ENCODE measurements at regions not wholly inside any gene's neighbourhood (a gene's known extent, or its start where the extent isn't known, plus 50 kb on each side); places are given as distances from the start of the nearest gene placed in this dataset.

DNA sequence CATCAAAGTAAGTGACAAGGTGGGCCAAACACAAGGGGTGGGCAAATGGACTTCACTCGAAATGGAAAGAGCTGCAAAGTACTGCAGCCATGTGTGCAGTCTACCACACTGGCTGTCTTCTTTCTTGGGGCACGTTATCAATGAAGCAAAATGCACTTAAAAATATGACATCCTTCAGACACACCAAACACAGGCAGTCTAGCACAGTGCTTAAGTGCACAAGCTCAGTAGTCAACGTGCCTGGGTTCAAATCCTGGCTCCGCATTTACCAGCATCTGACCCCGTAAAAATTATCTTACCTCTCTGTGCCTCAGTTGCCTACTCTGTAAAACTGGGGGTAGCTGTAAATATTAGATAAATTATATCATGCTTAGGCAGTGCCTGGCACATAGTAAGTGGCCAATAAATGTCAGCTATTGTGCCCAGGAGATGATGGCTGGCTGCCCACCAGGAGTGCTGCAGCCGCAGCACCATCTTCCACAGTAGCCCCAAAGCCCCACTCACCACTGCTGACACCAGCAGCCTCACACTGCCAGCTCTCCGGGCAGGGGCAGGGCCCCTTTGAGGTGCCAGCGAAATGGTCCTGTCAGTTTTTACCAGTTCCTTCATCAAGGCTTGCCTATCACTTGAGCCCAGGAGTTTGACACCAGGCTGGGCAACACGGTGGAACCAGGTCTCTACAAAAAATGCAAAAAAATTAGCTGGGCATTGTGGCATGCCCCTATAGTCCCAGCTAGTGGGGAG, 121.8 kb upstream of the SLC1A4 start:
- Histone ChIP-seq H3K9me3 (ENCODE audit: low read length) (no peaks in the 10 kb centered on the region), H3K4me1 (ENCODE audit: insufficient read depth, low read length) (peaks cover 28% of the 10 kb centered on the region), H2AFZ (ENCODE audit: low read length) (no peak overlapping the region), H3K27me3 (ENCODE audit: control insufficient read depth in 1 of 2, insufficient read depth in 2 of 2, low read length in 2 of 2) (peaks cover 5 to 46% of the 10 kb centered on the region in 2 experiments), H3K4me3 (replicated peaks in 1 of 3; ENCODE audit: insufficient read depth in 1 of 3, low read depth in 2 of 3, low read length in 3 of 3) (no peak overlapping the region), H3K27ac (ENCODE audit: extremely low read length, insufficient read depth, low read length) (no peak overlapping the region), H4K20me1 (ENCODE audit: insufficient read depth, low read length) (no peaks in the 10 kb centered on the region), H3K79me2 (ENCODE audit: insufficient read depth, low read length) (no peaks in the 10 kb centered on the region), H3K4me2 (ENCODE audit: low read depth, low read length) (peak overlapping the region; percentile 97; the same call in 1 of the 2 replicates), H3K36me3 (replicated peaks in 1 of 2; ENCODE audit: control insufficient read depth in 1 of 2, insufficient read depth in 2 of 2, low read length in 2 of 2) (no peaks in the 10 kb centered on the region), H3K9ac (ENCODE audit: insufficient read depth, low read depth, low read length) (no peak overlapping the region)
- TF ChIP-seq YEATS4 (CRISPR knock-in tag; IDR thresholded peaks at IDR 0.05; ENCODE audit: borderline replicate concordance) = no peak
- DNase-seq (ENCODE audit: low spot score) (no peak), ATAC-seq (no peak), FAIRE-seq (no peak)
- CTCF ChIA-PET (ENCODE audit: low intra/inter-chr PET ratio, low total read pairs) = no interaction called here
- no TSS peak for BruUV-seq (replicated peaks)
- 59% methylated on average over 9 of the region's 9 CpGs for WGBS (ENCODE audit: low lambda C conversion rate)
- in situ Hi-C loops (cut with HindIII; ENCODE audit: extremely low pct_ligation_motif_present, low pct_unique_long_range_greater_than_20kb) (no loop called here), intact Hi-C loops (cut with micrococcal nuclease; ENCODE audit: unreplicated experiment) (no loop called here)
- POLR2A ChIA-PET = interaction anchor here (3.1 kb wide), 1 partner anchor 214 kb away, joined by 8 read pairs; the partner anchor contains the start of gene SERTAD2

DNA sequence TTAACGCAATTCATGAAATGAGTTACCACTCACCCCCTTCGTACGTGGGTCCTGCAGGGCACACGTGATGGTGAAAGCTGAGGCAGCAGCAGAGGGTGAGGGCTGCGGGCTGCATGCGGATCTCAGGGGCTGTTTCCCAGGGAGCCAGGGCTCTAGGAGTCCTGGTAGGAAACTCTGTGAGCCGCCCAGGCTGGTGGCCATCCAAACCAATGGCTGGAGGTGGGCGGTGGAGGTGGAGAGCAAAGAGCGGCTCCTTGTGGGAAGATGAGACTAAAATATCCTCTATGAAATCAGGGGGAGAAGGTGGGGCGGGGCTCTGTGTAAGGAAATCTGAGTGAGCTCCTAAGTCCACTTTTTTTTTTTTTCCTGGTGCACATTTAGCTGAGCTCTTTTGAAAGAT, 120.1 kb upstream of the SLC1A4 start:
- FAIRE-seq (no peak), ATAC-seq (no peak), DNase-seq (ENCODE audit: low spot score) (no peak)
- H3K27ac ChIP-seq (ENCODE audit: extremely low read length, insufficient read depth, low read length) = no peak overlapping the region
- in situ Hi-C loops (cut with HindIII; ENCODE audit: extremely low pct_ligation_motif_present, low pct_unique_long_range_greater_than_20kb) (no loop called here), intact Hi-C loops (cut with micrococcal nuclease; ENCODE audit: unreplicated experiment) (no loop called here)
- H3K4me2 ChIP-seq (ENCODE audit: low read depth, low read length) = no peak overlapping the region
- TF ChIP-seq ZNF720 (CRISPR knock-in tag; IDR thresholded peaks at IDR 0.05) = no peak
- TF ChIP-seq STAG1 (CRISPR knock-in tag; IDR thresholded peaks at IDR 0.05) = peak; percentile 13; the same call in 1 of the 2 replicates
- TF ChIP-seq, protein P1, sequence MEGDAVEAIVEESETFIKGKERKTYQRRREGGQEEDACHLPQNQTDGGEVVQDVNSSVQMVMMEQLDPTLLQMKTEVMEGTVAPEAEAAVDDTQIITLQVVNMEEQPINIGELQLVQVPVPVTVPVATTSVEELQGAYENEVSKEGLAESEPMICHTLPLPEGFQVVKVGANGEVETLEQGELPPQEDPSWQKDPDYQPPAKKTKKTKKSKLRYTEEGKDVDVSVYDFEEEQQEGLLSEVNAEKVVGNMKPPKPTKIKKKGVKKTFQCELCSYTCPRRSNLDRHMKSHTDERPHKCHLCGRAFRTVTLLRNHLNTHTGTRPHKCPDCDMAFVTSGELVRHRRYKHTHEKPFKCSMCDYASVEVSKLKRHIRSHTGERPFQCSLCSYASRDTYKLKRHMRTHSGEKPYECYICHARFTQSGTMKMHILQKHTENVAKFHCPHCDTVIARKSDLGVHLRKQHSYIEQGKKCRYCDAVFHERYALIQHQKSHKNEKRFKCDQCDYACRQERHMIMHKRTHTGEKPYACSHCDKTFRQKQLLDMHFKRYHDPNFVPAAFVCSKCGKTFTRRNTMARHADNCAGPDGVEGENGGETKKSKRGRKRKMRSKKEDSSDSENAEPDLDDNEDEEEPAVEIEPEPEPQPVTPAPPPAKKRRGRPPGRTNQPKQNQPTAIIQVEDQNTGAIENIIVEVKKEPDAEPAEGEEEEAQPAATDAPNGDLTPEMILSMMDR (CRISPR knock-in tag; IDR thresholded peaks at IDR 0.05) = 0 out of 2 replicates have a peak, but pooled peaks have one; percentile 13
- ChIA-PET CTCF (ENCODE audit: low intra/inter-chr PET ratio, low total read pairs) (interaction anchor here (1.4 kb wide), 1 partner anchor 282 kb away, joined by 4 read pairs; no protein-coding TSS in a partner anchor), POLR2A (interaction anchor here (3.1 kb wide), 1 partner anchor 216 kb away, joined by 8 read pairs; the partner anchor contains the start of gene SERTAD2)
- H3K4me3 ChIP-seq (replicated peaks in 1 of 3; ENCODE audit: insufficient read depth in 1 of 3, low read depth in 2 of 3, low read length in 3 of 3) = no peak overlapping the region
- H4K20me1 ChIP-seq (ENCODE audit: insufficient read depth, low read length) = no peaks in the 10 kb centered on the region
- no peaks in the 10 kb centered on the region for H3K79me2 ChIP-seq (ENCODE audit: insufficient read depth, low read length)
- H2AFZ ChIP-seq (ENCODE audit: low read length) = no peak overlapping the region
- H3K9me3 ChIP-seq (ENCODE audit: low read length) = no peaks in the 10 kb centered on the region
- H3K36me3 ChIP-seq (replicated peaks in 1 of 2; ENCODE audit: control insufficient read depth in 1 of 2, insufficient read depth in 2 of 2, low read length in 2 of 2) = no peaks in the 10 kb centered on the region
- no TSS peak for BruUV-seq (replicated peaks)
- WGBS (ENCODE audit: low lambda C conversion rate) = 43% methylated on average over 10 of the region's 10 CpGs
- H3K4me1 ChIP-seq (ENCODE audit: insufficient read depth, low read length) = peaks cover 31% of the 10 kb centered on the region
- no peak overlapping the region for H3K9ac ChIP-seq (ENCODE audit: insufficient read depth, low read depth, low read length)
- peaks cover 2 to 38% of the 10 kb centered on the region in 2 experiments; a peak in 4 of 5 replicates for H3K27me3 ChIP-seq (ENCODE audit: control insufficient read depth in 1 of 2, insufficient read depth in 2 of 2, low read length in 2 of 2)

All from HepG2 (cell line).